ENCODE measurements at regions not wholly inside any gene's neighbourhood (a gene's known extent, or its start where the extent isn't known, plus 50 kb on each side); places are given as distances from the start of the nearest gene placed in this dataset.

DNA sequence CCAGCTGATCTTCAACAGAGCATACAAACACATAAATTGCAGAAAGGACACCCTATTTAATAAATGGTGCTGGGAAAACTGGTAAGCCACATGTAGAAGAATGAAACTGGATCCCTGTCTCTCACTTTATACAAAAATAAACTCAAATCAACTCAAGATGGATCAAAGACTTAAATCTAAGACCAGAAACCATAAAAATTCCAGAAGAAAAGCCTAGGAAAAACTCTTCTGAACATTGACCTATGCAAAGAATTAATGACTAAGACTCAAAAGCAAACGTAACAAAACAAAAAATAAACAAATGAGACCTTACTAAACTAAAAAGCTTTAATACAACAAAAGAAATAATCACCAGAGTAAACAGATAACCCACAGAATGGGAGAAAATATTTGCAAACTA lies 74.5 kb upstream of the ABCC4 start:
- 0% methylated on average over 1 of the region's 1 CpG; no CpG with 5 or more reads in 1 of the 2 experiments for WGBS, 2 experiments (ENCODE audit: insufficient coverage in 1 of 2, insufficient read length in 1 of 2)
- TF ChIP-seq, protein P1, sequence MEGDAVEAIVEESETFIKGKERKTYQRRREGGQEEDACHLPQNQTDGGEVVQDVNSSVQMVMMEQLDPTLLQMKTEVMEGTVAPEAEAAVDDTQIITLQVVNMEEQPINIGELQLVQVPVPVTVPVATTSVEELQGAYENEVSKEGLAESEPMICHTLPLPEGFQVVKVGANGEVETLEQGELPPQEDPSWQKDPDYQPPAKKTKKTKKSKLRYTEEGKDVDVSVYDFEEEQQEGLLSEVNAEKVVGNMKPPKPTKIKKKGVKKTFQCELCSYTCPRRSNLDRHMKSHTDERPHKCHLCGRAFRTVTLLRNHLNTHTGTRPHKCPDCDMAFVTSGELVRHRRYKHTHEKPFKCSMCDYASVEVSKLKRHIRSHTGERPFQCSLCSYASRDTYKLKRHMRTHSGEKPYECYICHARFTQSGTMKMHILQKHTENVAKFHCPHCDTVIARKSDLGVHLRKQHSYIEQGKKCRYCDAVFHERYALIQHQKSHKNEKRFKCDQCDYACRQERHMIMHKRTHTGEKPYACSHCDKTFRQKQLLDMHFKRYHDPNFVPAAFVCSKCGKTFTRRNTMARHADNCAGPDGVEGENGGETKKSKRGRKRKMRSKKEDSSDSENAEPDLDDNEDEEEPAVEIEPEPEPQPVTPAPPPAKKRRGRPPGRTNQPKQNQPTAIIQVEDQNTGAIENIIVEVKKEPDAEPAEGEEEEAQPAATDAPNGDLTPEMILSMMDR (conservative IDR thresholded peaks at IDR 0.05): no peak

DNA sequence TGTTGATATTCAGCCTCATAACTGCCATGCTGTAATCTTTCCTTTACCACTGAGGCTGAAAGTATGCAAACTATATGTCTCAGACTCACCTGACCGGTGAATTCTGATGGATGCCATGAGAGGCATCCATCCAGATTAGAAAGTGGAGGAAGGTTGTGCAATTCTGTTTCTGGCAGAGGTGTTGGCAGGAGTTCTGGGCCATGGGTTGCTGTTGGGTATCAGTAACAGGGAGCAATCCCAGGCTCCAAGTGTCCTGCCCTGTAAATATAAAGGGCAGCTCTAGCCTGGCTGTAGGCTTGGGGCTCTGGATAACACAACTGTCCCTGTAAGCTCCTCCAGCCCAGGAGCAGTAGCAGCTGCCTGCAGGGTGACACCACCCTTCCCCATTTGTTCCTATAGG lies 77.4 kb upstream of the ABCC4 start:
- TF ChIP-seq, protein P1 (conservative IDR thresholded peaks at IDR 0.05): no peak

More for the DNA sequence above, 74.5 kb upstream of the ABCC4 start:
- no peak overlapping the region for H3K4me3 ChIP-seq (ENCODE audit: low read length)
- no peaks in the 10 kb centered on the region for H3K27me3 Mint-ChIP-seq (ENCODE audit: insufficient read depth)
- no peak for DNase-seq
- H3K4me1 ChIP-seq (ENCODE audit: control insufficient read depth, insufficient read depth, low read length): no peaks in the 10 kb centered on the region
- H3K36me3 Mint-ChIP-seq (ENCODE audit: low read depth): no peaks in the 10 kb centered on the region
- H3K36me3 ChIP-seq (ENCODE audit: control insufficient read depth, insufficient read depth, low read length): no peaks in the 10 kb centered on the region
- peaks cover 5% of the 10 kb centered on the region for H3K4me1 Mint-ChIP-seq
- no peak overlapping the region for H3K27ac Mint-ChIP-seq
- H3K4me3 Mint-ChIP-seq: no peak overlapping the region
- H3K9ac ChIP-seq (ENCODE audit: extremely low read depth, low read length, poor library complexity, severe bottlenecking): no peak overlapping the region
- H3K27me3 ChIP-seq (ENCODE audit: control insufficient read depth, insufficient read depth, low read length, poor library complexity, severe bottlenecking): no peaks in the 10 kb centered on the region
- H3K27ac ChIP-seq (ENCODE audit: low read depth, low read length): no peak overlapping the region
- peaks cover 7% of the 10 kb centered on the region for H3K9me3 Mint-ChIP-seq
- no peaks in the 10 kb centered on the region for H3K9me3 ChIP-seq (ENCODE audit: control insufficient read depth, low read length)

DNA sequence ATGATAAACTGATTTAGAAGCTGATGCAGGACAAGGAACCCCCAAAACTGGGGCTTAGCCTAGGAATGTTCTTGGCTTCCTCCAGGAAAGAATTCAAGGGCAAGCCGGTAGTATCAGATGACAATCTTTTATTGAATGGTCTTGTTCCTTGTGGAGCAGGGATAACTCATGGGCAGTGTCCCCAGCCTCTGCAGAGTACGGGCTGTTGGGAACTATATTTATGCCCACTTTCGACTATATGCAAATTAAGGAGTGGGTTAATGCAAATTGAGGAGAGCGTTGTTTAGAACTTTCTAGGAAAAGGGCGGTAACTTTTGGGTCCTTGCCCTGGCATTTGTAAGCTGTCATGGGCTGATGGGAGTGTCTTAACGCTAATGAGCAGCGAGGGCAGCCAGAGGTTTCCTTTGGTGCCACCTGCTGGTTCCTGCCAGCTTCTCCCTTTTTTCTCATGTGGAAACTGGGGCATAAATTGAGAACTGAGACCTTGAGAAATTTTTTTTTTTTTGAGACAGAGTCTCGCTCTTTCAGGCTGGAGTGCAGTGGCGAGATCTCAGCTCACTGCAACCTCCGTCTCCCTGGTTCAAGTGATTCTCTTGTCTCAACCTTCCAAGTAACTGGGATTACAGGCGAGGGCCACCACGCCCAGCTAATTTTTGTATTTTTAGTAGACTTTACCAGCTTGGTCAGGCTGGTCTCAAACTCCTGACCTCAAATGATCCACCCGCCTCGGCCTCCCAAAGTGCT lies 79.4 kb upstream of the ABCC4 start:
- H3K27me3 ChIP-seq (ENCODE audit: control insufficient read depth, insufficient read depth, low read length, poor library complexity, severe bottlenecking): no peaks in the 10 kb centered on the region
- Mint-ChIP-seq H3K27ac (peak overlapping the region; percentile 65), H3K36me3 (ENCODE audit: low read depth) (no peaks in the 10 kb centered on the region), H3K4me3 (no peak overlapping the region), H3K9me3 (peaks cover 12% of the 10 kb centered on the region), H3K27me3 (ENCODE audit: insufficient read depth) (peaks cover 5% of the 10 kb centered on the region), H3K4me1 (peaks cover 9% of the 10 kb centered on the region)
- 46 to 48% methylated on average over 7 to 14 of the region's 14 CpGs for WGBS, 2 experiments (ENCODE audit: insufficient coverage in 1 of 2, insufficient read length in 1 of 2)
- H3K4me1 ChIP-seq (ENCODE audit: control insufficient read depth, insufficient read depth, low read length): peaks cover 2% of the 10 kb centered on the region
- H3K9ac ChIP-seq (ENCODE audit: extremely low read depth, low read length, poor library complexity, severe bottlenecking): no peak overlapping the region
- H3K9me3 ChIP-seq (ENCODE audit: control insufficient read depth, low read length): peaks cover 6% of the 10 kb centered on the region
- DNase-seq: peak; percentile 92
- no peak overlapping the region for H3K27ac ChIP-seq (ENCODE audit: low read depth, low read length)
- no peaks in the 10 kb centered on the region for H3K36me3 ChIP-seq (ENCODE audit: control insufficient read depth, insufficient read depth, low read length)
- TF ChIP-seq, protein P1 (conservative IDR thresholded peaks at IDR 0.05): peak; percentile 91
- no peak overlapping the region for H3K4me3 ChIP-seq (ENCODE audit: low read length)

More for the DNA sequence above, 77.4 kb upstream of the ABCC4 start:
- 95 to 100% methylated on average over 1 of the region's 1 CpG for WGBS, 2 experiments (ENCODE audit: insufficient coverage in 1 of 2, insufficient read length in 1 of 2)
- Mint-ChIP-seq H3K27ac (no peak overlapping the region), H3K9me3 (peaks cover 10% of the 10 kb centered on the region), H3K27me3 (ENCODE audit: insufficient read depth) (peaks cover 5% of the 10 kb centered on the region), H3K4me3 (no peak overlapping the region), H3K36me3 (ENCODE audit: low read depth) (no peaks in the 10 kb centered on the region), H3K4me1 (peaks cover 12% of the 10 kb centered on the region)
- Histone ChIP-seq H3K4me1 (ENCODE audit: control insufficient read depth, insufficient read depth, low read length) (peaks cover 2% of the 10 kb centered on the region), H3K9me3 (ENCODE audit: control insufficient read depth, low read length) (peaks cover 4% of the 10 kb centered on the region), H3K36me3 (ENCODE audit: control insufficient read depth, insufficient read depth, low read length) (no peaks in the 10 kb centered on the region), H3K9ac (ENCODE audit: extremely low read depth, low read length, poor library complexity, severe bottlenecking) (no peak overlapping the region), H3K27ac (ENCODE audit: low read depth, low read length) (no peak overlapping the region), H3K4me3 (ENCODE audit: low read length) (no peak overlapping the region), H3K27me3 (ENCODE audit: control insufficient read depth, insufficient read depth, low read length, poor library complexity, severe bottlenecking) (no peaks in the 10 kb centered on the region)
- DNase-seq: no peak
